ENCODE measurements at regions not wholly inside any gene's neighbourhood (a gene's known extent, or its start where the extent isn't known, plus 50 kb on each side); places are given as distances from the start of the nearest gene placed in this dataset.

DNA sequence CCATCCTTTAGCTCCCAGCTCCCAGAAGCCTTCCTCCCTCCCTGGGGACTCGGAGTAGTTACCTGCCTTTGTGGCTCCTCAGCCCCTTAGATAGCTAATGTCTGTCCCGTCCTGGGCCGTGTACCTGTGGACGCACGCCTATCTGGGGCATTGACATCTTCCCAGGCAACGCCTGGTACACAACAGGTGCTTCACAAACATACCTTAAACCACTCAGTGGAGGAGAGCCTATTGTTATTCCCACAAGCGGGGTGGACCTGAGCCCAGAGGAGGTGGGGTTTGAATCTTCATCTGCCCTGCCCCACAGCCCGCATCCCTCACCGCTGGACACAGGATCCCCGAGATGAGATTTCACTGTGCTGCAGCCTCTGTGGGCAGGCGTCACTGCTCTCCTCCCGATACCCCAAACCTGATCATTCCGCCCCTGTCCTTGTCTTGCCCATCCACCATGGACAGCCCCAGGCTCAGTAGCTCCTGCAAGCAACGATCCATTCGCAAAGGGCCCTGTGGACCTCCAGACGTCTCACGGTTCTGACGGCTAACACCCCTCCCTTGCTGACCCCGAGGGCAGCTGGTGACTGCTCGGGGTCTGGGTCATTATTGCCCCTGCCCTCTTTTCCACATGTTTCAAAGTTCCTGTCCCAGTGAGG lies 73.8 kb upstream of the SHISAL1 start:
- POLR2A ChIA-PET = no interaction called here
- DNase-seq (ENCODE audit: extremely low spot score) = no peak
- CTCF ChIA-PET = no interaction called here
- TF ChIP-seq, protein P1, sequence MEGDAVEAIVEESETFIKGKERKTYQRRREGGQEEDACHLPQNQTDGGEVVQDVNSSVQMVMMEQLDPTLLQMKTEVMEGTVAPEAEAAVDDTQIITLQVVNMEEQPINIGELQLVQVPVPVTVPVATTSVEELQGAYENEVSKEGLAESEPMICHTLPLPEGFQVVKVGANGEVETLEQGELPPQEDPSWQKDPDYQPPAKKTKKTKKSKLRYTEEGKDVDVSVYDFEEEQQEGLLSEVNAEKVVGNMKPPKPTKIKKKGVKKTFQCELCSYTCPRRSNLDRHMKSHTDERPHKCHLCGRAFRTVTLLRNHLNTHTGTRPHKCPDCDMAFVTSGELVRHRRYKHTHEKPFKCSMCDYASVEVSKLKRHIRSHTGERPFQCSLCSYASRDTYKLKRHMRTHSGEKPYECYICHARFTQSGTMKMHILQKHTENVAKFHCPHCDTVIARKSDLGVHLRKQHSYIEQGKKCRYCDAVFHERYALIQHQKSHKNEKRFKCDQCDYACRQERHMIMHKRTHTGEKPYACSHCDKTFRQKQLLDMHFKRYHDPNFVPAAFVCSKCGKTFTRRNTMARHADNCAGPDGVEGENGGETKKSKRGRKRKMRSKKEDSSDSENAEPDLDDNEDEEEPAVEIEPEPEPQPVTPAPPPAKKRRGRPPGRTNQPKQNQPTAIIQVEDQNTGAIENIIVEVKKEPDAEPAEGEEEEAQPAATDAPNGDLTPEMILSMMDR (IDR thresholded peaks at IDR 0.05; ENCODE audit: control extremely low read depth, extremely low read depth, low read depth, missing control alignments) = no peak

DNA sequence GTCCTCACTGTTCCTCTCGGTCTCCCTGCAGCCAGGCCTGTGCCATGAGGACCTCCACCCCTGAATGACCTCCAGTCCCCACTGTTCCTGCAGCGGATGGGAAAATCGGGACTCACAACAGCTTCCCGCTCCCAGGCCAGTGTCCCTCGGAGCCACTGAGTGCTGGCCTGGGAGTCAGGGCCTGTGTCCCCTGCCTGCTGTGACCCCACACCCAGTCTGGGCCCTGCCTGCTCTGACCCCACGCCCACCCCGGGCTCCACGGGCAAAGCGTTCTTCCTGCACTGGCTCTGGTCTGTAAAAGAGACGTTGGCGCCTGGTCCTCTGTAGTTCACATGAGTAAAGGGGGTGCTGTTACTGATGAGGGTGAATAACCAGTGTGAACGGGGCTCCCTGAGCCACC lies 73.0 kb upstream of the SHISAL1 start:
- ChIA-PET POLR2A (no interaction called here), CTCF (no interaction called here)
- DNase-seq (ENCODE audit: extremely low spot score) = no peak
- TF ChIP-seq, protein P1 (IDR thresholded peaks at IDR 0.05; ENCODE audit: control extremely low read depth, extremely low read depth, low read depth, missing control alignments) = no peak

DNA sequence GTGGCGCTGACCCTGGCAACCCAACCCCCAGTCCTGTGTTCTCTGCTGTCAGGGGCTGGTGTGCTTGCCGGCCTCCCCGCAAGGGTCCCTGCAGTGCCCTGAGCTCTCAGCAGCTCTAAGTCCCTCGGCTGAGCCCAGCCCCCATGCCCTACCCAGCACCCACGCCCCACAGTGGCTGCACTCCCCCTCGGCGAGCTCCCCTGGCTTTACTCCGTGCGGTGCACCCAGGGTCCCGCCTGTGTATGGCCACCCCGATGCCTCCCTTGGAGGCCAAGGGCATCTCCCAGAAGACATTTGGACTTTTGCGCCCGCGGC lies 72.5 kb upstream of the SHISAL1 start:
- CTCF ChIA-PET = no interaction called here
- DNase-seq (ENCODE audit: extremely low spot score) = no peak

DNA sequence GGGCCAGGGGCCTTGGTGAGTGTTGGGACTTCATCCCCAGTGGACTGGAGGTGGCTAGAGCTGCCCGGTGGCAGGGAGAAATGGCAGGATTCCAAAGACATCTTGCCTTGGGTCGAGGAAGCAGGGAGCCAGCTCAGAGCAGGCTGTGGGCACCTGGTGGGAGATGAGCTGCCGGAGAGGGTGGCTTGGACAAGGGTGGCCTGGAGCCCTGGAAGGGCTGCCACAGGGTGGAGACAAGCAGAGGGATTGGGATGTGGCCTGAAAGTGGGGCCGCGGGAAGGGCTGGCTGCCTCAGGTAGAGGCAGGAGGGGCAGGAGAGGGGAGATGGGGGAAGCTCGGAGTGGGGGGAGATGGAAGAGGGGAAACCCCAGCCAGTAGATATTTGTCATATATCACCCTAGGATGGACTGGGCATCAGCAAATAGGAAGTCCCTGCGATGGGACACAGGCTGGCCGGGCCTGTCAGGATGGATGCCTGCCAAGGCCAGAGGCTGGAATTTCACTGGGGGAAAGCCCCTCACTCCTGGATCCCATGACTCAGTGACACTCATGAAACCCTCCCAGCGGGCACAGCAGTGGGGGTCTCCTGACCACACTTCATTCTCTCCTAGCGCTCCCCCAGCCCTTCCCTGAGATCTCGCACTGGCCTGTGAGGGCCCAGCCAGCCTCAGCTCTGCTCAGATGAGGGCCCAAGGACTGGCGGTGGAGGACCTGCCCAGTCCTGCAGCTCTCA lies 72.0 kb upstream of the SHISAL1 start:
- TF ChIP-seq, protein P1 (IDR thresholded peaks at IDR 0.05; ENCODE audit: control extremely low read depth, extremely low read depth, low read depth, missing control alignments) = no peak
- ChIA-PET POLR2A (no interaction called here), CTCF (interaction anchor here (1.8 kb wide), 1 partner anchor 391 kb away, joined by 4 read pairs; no protein-coding TSS in a partner anchor)
- DNase-seq (ENCODE audit: extremely low spot score) = no peak

More for the DNA sequence above, 72.5 kb upstream of the SHISAL1 start:
- POLR2A ChIA-PET = no interaction called here
- TF ChIP-seq, protein P1 (IDR thresholded peaks at IDR 0.05; ENCODE audit: control extremely low read depth, extremely low read depth, low read depth, missing control alignments) = no peak

DNA sequence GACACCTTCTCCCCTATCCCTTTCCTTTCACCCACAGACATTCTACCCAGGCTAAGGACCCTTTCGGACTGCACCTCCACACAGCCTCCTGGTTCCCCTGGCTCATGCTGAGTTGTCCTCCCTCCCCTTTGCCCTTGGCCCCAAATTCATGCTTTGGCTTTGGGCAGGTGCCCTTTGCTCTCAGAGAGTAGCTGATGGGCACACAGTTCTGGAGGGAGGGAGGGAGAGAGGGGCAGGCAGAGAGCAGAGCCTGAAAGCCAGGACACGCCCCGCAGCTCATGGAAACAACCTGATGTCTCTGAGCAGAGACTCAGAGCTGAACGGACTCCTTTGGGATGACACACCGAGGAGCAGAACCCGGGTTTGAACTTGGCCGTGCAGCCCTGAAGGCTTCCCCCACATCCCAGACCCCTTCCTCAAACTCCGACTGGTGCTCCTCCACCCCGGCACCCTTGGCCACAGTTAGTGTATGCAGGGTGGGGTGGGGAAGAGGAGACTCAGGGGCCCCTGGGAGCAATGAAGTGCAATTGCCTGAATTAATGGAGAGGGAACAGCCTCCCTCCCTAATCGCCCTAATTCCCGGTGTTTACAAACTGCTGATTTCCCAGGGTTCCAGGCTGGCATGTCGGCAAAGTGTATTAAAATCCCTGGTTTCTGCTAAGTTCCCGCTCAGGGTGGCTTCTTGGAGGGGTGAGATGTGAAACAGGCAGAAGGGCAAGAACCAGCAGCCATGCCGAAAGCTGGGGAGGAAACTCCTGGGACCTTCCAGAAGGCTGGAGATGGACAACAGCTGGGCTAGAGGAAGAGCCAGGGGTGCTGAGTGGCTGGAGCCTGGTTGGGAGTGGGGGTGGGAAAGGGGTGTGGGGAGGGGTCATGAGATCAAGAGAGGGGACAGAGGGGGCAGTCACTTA lies 71.2 kb upstream of the SHISAL1 start:
- CTCF ChIA-PET = interaction anchor here (1.8 kb wide), 1 partner anchor 390 kb away, joined by 4 read pairs; no protein-coding TSS in a partner anchor
- TF ChIP-seq, protein P1 (IDR thresholded peaks at IDR 0.05; ENCODE audit: control extremely low read depth, extremely low read depth, low read depth, missing control alignments) = no peak
- DNase-seq (ENCODE audit: extremely low spot score) = no peak
- POLR2A ChIA-PET = no interaction called here

DNA sequence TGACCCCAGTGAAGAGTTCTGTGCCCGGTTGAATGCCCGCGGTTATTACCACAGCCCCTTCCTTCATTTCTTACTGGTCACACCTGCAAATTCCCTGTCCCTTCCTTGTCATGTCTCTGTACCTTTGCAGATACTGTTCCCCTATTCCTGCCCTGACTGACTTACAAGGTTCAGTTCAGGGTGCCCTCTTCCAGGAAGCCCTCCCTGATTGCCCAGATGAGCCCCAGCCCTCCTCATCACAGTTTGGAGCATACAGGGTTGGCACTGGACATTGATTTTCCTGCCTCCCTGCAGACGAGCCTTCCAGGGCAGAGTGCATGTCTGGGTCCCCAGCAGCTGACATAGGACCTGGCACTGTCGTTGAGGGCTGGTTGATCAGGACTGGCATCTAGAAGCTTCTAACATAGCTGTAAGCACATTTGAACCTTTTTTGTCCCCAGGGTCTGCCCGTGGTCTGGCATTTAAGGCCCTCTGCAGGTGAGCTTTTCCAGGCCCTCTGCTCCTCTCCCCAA lies 70.4 kb upstream of the SHISAL1 start:
- ChIA-PET POLR2A (interaction anchor here (0.6 kb wide), 1 partner anchor 1988 kb away, joined by 3 read pairs; no protein-coding TSS in a partner anchor), CTCF (interaction anchor here (1.8 kb wide), 1 partner anchor 390 kb away, joined by 4 read pairs; no protein-coding TSS in a partner anchor)
- TF ChIP-seq, protein P1 (IDR thresholded peaks at IDR 0.05; ENCODE audit: control extremely low read depth, extremely low read depth, low read depth, missing control alignments) = no peak
- DNase-seq (ENCODE audit: extremely low spot score) = no peak

Measured in GM10248 (cell line).